Sigmoid colon (tissue), 6 donors: ENCODE measurements at regions not wholly inside any gene's neighbourhood (a gene's known extent, or its start where the extent isn't known, plus 50 kb on each side); places are given as distances from the start of the nearest gene placed in this dataset.

Experiments used
- DNase-seq: peaks from one replicate; pipeline ENCODE4 v3.0.0-alpha.2; 2019
- H3K27ac ChIP-seq, 4 donors: fragments of 200-600 bp; sonication (generic); one replicate each; pipeline ENCODE4 v1.5.1; 2016 to 2019; ENCODE audit warnings: mild to moderate bottlenecking in 1 of 4
- H3K27me3 ChIP-seq, 3 donors: fragments of 200-600 bp; sonication (generic); one replicate each; pipeline ENCODE4 v1.5.1; 2019; ENCODE audit warnings: mild to moderate bottlenecking in 1 of 3
- H3K36me3 ChIP-seq, 4 donors: fragments of 200-600 bp; sonication (generic); one replicate each; pipeline ENCODE4 v1.5.1; 2016 to 2019
- H3K4me1 ChIP-seq, 4 donors: fragments of 200-600 bp; sonication (generic); one replicate each; pipeline ENCODE4 v1.5.1; 2017 to 2019
- H3K4me3 ChIP-seq, 4 donors: fragments of 200-600 bp; sonication (generic); one replicate each; pipeline ENCODE4 v1.5.1; 2017 to 2019; ENCODE audit warnings: mild to moderate bottlenecking in 2 of 4, moderate library complexity in 1 of 4
- H3K9me3 ChIP-seq, 4 donors: fragments of 200-600 bp in 3 of 4; sonication (generic) in 3 of 4; one replicate each; pipeline versions ENCODE4 v1.5.1 to v1.6.1; 2013 to 2019
- EP300 ChIP-seq, 4 donors: sonication (generic); formaldehyde crosslinking; IDR thresholded peaks; one replicate each; pipeline ENCODE4 v1.6.1; 2017; ENCODE audit warnings: antibody characterized with exemption in 4 of 4
- POLR2A ChIP-seq, 2 donors: fragments of 450-650 bp; IDR thresholded peaks; one replicate each; pipeline ENCODE4 v1.6.1; 2016; ENCODE audit warnings: antibody characterized with exemption in 2 of 2, mild to moderate bottlenecking in 2 of 2, moderate library complexity in 2 of 2
- POLR2AphosphoS5 ChIP-seq, 4 donors: sonication (generic); formaldehyde crosslinking; IDR thresholded peaks; one replicate each; pipeline ENCODE4 v1.6.1; 2017; ENCODE audit warnings: antibody characterized with exemption in 4 of 4
- WGBS, 2 donors: extraction: QIAGEN DNeasy Blood & Tissue Kit; methylation state at CpG; one replicate each; pipeline ENCODE4 v1.1.7; 2013; 5-methylcytosine and 5-hydroxymethylcytosine counted together
- intact Hi-C: fragments of 100-400 bp; cut with DNase I; formaldehyde crosslinking; loops from one replicate; pipeline ENCODE4 v1.15.1; 2023
- TF ChIP-seq, protein P1 (sequence below), 4 experiments: fragments of 450-650 bp in 3 of 4; fragments of 200-600 bp in 1 of 4; IDR thresholded peaks; one replicate each; pipeline ENCODE4 v1.5.1; 2016 to 2019; ENCODE audit warnings: antibody characterized with exemption in 4 of 4, mild to moderate bottlenecking in 3 of 4, moderate library complexity in 2 of 4
- donor health status: healthy with polysubstance abuse.
- donor health status: healthy.

DNA sequence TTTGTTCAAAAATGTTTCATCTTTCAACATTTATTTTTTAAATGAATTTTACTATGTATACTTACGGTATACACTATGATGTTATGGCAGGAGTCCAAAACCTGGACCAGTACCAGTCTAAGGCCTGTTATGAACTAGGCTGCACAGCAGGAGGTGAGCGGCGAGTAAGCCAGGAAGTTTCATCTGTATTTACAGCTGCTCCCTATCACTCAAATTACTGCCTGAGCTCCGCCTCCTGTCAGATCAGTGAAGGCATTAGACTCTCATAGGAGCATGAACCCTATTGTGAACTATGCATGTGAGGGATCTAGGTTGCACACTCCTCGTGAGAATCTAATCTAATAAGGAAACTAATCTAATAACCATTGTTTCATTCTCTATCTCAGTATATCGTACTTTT lies 715.5 kb upstream of the PTPRD start:
- no peak for DNase-seq
- Histone ChIP-seq H3K27ac (no peak overlapping the region), H3K36me3 (no peaks in the 10 kb centered on the region), H3K4me1 (no peaks in the 10 kb centered on the region), H3K27me3 (no peaks in the 10 kb centered on the region), H3K4me3 (no peak overlapping the region), H3K9me3 (no peaks in the 10 kb centered on the region)
- intact Hi-C loops: no loop called here
- TF ChIP-seq POLR2A (IDR thresholded peaks at IDR 0.05) (no peak), POLR2AphosphoS5 (IDR thresholded peaks at IDR 0.05) (no peak)
- WGBS, 2 donors: 79 to 84% methylated on average over 6 of the region's 6 CpGs

DNA sequence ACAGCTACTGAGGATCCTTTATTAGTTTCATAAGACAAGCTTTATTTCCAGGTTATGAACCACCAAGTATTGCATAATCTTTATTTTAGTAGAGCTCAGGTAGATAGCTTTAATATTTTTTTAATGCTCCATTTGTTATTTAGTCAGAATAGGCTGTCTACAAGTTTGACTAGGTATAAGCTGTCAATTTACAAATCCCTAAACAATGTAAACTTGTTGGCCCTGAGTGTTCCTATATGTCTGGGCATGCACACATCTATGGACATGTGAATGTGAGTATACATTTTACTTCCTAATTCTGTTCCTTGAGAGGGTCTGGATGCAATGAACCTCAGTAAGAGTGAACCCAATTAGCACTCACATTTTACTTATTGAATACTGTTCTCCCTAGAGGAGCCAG lies 722.2 kb upstream of the PTPRD start:
- no peaks in the 10 kb centered on the region for H3K4me1 ChIP-seq

DNA sequence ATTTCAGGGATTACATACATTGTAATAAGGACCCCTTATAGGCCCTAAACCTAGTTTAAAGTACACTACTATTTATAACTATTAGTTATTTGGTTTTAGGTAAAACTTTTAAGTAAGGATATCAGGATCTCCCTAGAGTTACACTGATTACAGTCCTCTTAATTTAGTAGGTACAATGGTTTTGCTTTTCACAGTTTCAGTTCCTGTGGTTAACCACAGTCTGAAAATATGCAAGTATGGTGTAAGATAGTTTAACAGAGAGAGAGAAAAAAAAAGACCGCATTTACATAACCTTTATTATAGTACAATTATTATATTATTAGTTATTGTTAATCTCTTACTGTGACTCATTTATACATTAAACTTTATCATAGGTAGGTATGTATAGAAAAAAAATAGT lies 725.3 kb upstream of the PTPRD start:
- no peak for DNase-seq
- Histone ChIP-seq H3K4me3 (no peak overlapping the region), H3K36me3 (no peaks in the 10 kb centered on the region), H3K27ac (no peak overlapping the region), H3K9me3 (no peaks in the 10 kb centered on the region), H3K4me1 (no peaks in the 10 kb centered on the region), H3K27me3 (no peaks in the 10 kb centered on the region)
- 51 to 88% methylated on average over 1 of the region's 1 CpG for WGBS, 2 donors
- intact Hi-C loops: no loop called here
- TF ChIP-seq, protein P1, sequence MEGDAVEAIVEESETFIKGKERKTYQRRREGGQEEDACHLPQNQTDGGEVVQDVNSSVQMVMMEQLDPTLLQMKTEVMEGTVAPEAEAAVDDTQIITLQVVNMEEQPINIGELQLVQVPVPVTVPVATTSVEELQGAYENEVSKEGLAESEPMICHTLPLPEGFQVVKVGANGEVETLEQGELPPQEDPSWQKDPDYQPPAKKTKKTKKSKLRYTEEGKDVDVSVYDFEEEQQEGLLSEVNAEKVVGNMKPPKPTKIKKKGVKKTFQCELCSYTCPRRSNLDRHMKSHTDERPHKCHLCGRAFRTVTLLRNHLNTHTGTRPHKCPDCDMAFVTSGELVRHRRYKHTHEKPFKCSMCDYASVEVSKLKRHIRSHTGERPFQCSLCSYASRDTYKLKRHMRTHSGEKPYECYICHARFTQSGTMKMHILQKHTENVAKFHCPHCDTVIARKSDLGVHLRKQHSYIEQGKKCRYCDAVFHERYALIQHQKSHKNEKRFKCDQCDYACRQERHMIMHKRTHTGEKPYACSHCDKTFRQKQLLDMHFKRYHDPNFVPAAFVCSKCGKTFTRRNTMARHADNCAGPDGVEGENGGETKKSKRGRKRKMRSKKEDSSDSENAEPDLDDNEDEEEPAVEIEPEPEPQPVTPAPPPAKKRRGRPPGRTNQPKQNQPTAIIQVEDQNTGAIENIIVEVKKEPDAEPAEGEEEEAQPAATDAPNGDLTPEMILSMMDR (IDR thresholded peaks at IDR 0.05): no peak

More for the DNA sequence above, 722.2 kb upstream of the PTPRD start:
- Histone ChIP-seq H3K27me3 (no peaks in the 10 kb centered on the region), H3K4me3 (no peak overlapping the region), H3K27ac (no peak overlapping the region), H3K9me3 (no peaks in the 10 kb centered on the region), H3K36me3 (no peaks in the 10 kb centered on the region)
- intact Hi-C loops: no loop called here
- DNase-seq: no peak
- no peak for TF ChIP-seq POLR2A (IDR thresholded peaks at IDR 0.05)
- TF ChIP-seq, protein P1 (IDR thresholded peaks at IDR 0.05): no peak
- TF ChIP-seq POLR2AphosphoS5 (IDR thresholded peaks at IDR 0.05): no peak
- no peak for TF ChIP-seq EP300 (IDR thresholded peaks at IDR 0.05)

DNA sequence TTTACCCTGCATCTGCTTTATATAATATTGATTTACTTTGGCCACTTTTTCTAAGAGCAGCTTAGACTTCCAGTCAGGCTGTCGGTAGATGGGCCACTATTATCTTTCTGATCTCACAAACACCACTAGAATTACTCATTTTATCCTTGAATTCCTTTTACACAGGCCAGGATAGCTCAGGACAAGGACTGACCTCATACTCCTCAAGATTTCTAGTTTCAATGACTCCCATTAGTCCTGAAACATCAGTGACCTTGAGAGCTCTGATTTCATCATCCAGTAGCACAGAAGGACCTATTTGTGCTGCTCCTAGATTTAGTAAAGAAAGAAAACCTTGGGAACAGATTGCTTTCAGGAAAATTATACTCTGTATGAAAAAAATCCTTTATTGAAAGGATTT lies 727.9 kb upstream of the PTPRD start:
- intact Hi-C loops: no loop called here
- Histone ChIP-seq H3K27ac (no peak overlapping the region), H3K36me3 (no peaks in the 10 kb centered on the region), H3K4me1 (no peaks in the 10 kb centered on the region), H3K27me3 (no peaks in the 10 kb centered on the region), H3K4me3 (no peak overlapping the region), H3K9me3 (no peaks in the 10 kb centered on the region)
- DNase-seq: no peak
- 71 to 82% methylated on average over 1 of the region's 1 CpG for WGBS, 2 donors
- TF ChIP-seq, protein P1 (IDR thresholded peaks at IDR 0.05): no peak
- TF ChIP-seq EP300 (IDR thresholded peaks at IDR 0.05): no peak
- TF ChIP-seq POLR2AphosphoS5 (IDR thresholded peaks at IDR 0.05): no peak
- TF ChIP-seq POLR2A (IDR thresholded peaks at IDR 0.05): no peak

DNA sequence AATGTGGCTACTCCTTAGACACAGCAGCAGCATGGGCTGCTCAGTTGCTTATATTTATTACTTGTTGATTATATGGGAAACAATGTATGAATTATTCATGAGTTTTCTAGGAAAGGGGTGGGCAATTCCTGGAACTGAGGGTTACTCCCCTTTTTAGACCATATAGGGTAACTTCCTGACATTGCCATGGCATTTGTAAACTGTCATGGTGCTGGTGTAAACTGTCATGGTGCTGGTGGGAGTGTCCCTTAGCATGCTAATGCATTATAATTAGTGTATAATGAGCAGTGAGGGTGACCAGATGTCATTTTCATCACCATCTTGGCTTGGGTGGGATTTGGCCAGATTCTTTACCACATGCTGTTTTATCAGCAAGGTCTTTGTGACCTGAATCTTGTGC lies 734.6 kb upstream of the PTPRD start:
- no peak overlapping the region for H3K4me3 ChIP-seq

More for the DNA sequence above, 734.6 kb upstream of the PTPRD start:
- H3K9me3 ChIP-seq: no peaks in the 10 kb centered on the region
- TF ChIP-seq, protein P1 (IDR thresholded peaks at IDR 0.05): no peak
- TF ChIP-seq POLR2A (IDR thresholded peaks at IDR 0.05) (no peak), POLR2AphosphoS5 (IDR thresholded peaks at IDR 0.05) (no peak), EP300 (IDR thresholded peaks at IDR 0.05) (no peak)
- intact Hi-C loops: no loop called here
- no peak overlapping the region for H3K27ac ChIP-seq
- no peaks in the 10 kb centered on the region for H3K4me1 ChIP-seq
- no peak for DNase-seq
- no peaks in the 10 kb centered on the region for H3K36me3 ChIP-seq
- no peaks in the 10 kb centered on the region for H3K27me3 ChIP-seq
